ENCODE measurements at regions not wholly inside any gene's neighbourhood (a gene's known extent, or its start where the extent isn't known, plus 50 kb on each side); places are given as distances from the start of the nearest gene placed in this dataset.

DNA sequence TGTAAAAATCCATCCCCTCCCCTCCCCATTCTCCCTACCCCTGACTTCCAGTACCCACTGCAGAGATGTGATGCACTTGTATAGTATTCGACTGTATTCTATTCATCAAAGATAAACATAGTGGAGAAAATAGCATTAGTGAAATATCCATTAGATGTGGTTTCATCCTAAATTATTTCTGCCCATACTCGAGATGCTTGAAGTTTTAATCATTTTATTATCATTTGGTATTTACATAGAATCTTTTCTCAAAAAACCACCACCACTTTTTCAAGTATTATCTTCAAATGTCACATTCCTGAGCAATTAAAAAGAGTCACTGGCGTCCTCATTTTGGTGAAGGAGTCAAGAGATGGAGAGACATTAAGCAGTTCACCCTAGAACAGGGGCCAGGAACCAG, 181.9 kb downstream of the HAO1 start:
- no peak for DNase-seq (ENCODE audit: low read depth)
- H3K4me3 ChIP-seq (ENCODE audit: low read depth, low read length) = no peak overlapping the region
- TF ChIP-seq, protein P1, sequence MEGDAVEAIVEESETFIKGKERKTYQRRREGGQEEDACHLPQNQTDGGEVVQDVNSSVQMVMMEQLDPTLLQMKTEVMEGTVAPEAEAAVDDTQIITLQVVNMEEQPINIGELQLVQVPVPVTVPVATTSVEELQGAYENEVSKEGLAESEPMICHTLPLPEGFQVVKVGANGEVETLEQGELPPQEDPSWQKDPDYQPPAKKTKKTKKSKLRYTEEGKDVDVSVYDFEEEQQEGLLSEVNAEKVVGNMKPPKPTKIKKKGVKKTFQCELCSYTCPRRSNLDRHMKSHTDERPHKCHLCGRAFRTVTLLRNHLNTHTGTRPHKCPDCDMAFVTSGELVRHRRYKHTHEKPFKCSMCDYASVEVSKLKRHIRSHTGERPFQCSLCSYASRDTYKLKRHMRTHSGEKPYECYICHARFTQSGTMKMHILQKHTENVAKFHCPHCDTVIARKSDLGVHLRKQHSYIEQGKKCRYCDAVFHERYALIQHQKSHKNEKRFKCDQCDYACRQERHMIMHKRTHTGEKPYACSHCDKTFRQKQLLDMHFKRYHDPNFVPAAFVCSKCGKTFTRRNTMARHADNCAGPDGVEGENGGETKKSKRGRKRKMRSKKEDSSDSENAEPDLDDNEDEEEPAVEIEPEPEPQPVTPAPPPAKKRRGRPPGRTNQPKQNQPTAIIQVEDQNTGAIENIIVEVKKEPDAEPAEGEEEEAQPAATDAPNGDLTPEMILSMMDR (IDR thresholded peaks at IDR 0.05; ENCODE audit: low read depth, low read length, missing control alignments) = no peak

DNA sequence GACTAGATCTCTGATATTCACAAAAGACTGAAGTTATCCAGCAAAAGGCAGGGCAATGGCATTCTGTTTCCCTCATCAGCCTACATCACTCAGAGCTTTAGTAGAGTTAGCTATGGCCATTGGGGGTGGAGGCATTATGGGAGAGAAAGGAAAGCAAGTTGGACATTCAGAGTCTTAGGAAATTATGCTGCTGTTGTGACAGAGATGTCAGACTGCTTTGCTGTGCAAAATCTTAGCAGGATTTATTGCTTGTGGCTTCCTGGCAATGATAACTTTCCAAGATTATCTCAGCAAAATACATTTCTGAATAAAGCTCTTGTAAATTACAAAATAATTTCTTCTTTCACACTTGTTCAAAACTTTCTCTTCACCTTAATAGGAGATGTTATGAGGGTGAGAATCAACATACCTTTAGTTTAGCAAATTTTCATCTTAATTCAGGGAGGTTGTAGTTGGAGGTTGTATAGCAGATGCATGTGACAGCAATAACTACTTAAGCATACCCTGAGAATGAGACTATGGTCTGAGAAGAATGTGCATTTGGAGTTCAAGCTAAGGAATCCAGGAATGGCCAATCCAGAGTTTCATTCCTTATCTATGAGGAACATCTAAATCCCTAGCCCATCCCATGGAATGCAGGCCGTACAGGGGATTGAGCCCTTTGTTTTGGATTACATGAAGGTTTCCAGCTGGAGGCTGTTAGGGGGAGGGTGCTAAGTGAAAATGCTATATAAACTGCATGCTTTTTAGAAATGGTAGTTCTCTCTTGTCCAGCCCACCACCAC, 179.8 kb downstream of the HAO1 start:
- no peak overlapping the region for H3K4me3 ChIP-seq (ENCODE audit: low read depth, low read length)
- TF ChIP-seq, protein P1 (IDR thresholded peaks at IDR 0.05; ENCODE audit: low read depth, low read length, missing control alignments) = no peak
- no peak for DNase-seq (ENCODE audit: low read depth)

DNA sequence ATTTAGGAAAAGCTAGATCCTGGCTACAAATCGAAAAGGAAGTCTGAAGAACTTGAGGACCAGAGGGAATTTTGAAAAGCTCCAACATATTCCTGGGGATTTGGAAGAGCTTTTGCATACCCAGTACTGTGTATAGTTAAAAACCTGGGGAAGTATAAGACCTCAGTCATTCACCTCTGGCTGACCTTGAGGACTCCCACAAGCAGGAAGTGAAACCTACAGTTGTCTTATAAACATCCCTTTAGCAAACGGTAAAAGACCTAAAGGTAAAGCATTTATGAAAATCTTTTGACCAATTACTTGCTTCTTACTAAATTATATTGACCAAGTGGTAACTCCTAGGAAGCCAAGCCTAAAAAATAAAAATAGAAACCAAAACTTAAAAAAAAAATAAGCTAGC, 175.0 kb downstream of the HAO1 start:
- no peak for DNase-seq (ENCODE audit: low read depth)
- H3K4me3 ChIP-seq (ENCODE audit: low read depth, low read length) = no peak overlapping the region
- TF ChIP-seq, protein P1 (IDR thresholded peaks at IDR 0.05; ENCODE audit: low read depth, low read length, missing control alignments) = no peak

DNA sequence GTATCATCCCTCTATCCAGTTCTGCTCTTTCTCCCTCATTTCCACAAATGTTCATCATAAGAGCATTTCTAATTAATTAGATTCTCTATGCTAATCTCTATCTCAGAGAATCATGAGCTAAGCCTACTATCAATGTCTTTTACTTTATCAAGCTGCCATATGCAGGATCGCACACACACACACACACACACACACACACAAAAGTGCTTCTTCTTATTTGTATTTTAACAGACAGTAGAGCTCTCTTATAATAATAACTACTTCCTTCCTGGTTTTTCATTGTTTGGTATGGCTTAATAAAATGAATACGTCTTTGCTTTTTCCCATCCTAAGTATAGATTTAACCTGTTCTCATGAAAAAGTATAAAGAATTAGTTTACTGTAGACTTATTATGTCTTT, 170.2 kb downstream of the HAO1 start:
- H3K4me3 ChIP-seq (ENCODE audit: low read depth, low read length) = no peak overlapping the region
- no peak for DNase-seq (ENCODE audit: low read depth)
- TF ChIP-seq, protein P1 (IDR thresholded peaks at IDR 0.05; ENCODE audit: low read depth, low read length, missing control alignments) = no peak

DNA sequence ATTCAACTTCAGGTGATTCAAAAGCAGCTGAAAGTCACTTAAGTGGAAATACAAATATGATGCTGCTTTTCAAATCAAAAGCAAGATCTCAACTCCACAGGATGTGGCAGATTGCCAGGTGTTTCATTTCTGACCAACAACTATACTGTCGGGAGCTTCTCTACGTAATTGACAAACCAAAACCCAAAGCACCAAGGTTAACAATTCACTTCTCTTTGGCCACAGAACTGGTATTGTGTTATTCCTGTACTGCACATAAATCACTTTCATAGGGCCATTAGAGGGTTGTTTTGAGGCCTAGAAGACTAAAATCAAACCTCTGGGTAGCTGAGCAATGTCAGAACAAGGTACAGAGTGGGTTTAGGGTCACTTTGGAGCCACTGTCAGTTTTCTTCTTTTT, 169.7 kb downstream of the HAO1 start:
- TF ChIP-seq, protein P1 (IDR thresholded peaks at IDR 0.05; ENCODE audit: low read depth, low read length, missing control alignments) = no peak
- H3K4me3 ChIP-seq (ENCODE audit: low read depth, low read length) = no peak overlapping the region
- peak; percentile 2 for DNase-seq (ENCODE audit: low read depth)

DNA sequence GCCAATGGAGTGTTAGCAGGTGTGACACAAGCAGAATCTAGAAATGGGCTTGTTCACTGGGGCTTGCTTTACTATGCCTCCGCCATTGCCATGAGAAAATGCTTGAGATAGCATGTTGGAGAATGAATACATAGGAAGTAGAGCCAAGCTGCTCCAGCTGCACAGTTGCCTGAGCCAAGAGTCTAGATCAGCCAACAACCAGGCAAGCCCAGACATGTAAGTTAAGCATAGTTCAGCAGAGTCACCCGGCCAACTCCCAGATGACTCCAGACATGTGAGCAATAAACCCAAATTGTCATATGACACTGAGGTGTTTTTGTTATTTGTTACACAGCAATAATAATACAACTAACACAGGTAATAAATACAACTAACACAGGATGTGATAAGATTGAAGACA, 167.9 kb downstream of the HAO1 start:
- TF ChIP-seq, protein P1 (IDR thresholded peaks at IDR 0.05; ENCODE audit: low read depth, low read length, missing control alignments) = no peak
- no peak for DNase-seq (ENCODE audit: low read depth)
- no peak overlapping the region for H3K4me3 ChIP-seq (ENCODE audit: low read depth, low read length)

DNA sequence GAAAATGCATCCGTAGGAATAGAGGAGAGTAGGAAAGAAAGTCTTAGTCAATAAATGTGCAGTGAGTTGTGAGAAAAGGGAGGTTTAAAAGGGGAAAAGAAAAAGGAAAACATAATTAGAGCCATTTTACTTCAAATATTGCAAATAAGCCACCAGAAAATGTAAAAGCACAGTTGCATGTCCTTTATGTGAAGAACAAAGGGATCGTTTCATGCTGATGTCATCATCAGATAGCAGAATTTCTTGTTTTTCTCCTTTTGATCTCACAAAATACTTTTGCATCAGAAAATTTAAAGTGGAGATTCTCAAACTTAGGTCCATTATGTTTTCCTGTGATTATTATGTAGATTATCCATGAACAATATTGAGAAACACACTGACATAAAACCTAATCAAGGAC, 166.7 kb downstream of the HAO1 start:
- DNase-seq (ENCODE audit: low read depth) = no peak
- TF ChIP-seq, protein P1 (IDR thresholded peaks at IDR 0.05; ENCODE audit: low read depth, low read length, missing control alignments) = no peak
- no peak overlapping the region for H3K4me3 ChIP-seq (ENCODE audit: low read depth, low read length)
